ENCODE measurements at regions not wholly inside any gene's neighbourhood (a gene's known extent, or its start where the extent isn't known, plus 50 kb on each side); places are given as distances from the start of the nearest gene placed in this dataset.

- H3K4me1 ChIP-seq (ENCODE audit: insufficient read depth, low read length), result peaks cover 17% of the 10 kb centered on the region; the same call in 1 of the 2 replicates
- H3K36me3 ChIP-seq (ENCODE audit: insufficient read depth, low read depth, low read length), result no peaks in the 10 kb centered on the region
- no peak overlapping the region for H3K4me3 ChIP-seq (ENCODE audit: low read length)
- no peak overlapping the region for H3K9ac ChIP-seq (ENCODE audit: low read depth, low read length)
- no peaks in the 10 kb centered on the region; the same call in 1 of the 2 replicates for H3K9me3 ChIP-seq (ENCODE audit: insufficient read depth, low read depth, low read length)
- H3K27me3 ChIP-seq (ENCODE audit: insufficient read depth, low read length), result peaks cover 12% of the 10 kb centered on the region
- H3K27ac ChIP-seq (ENCODE audit: low read length), result no peak overlapping the region
These were observed 99.5 kb downstream of the ANKRD60 start for GRCh38 chr20:58128635-58129625.

- H3K27me3 ChIP-seq (ENCODE audit: insufficient read depth, low read length), result peaks cover 12% of the 10 kb centered on the region
- H3K27ac ChIP-seq (ENCODE audit: low read length), result no peak overlapping the region
- H3K4me1 ChIP-seq (ENCODE audit: insufficient read depth, low read length), result peaks cover 17% of the 10 kb centered on the region; the same call in 1 of the 2 replicates
- H3K36me3 ChIP-seq (ENCODE audit: insufficient read depth, low read depth, low read length), result no peaks in the 10 kb centered on the region
- no peak overlapping the region for H3K9ac ChIP-seq (ENCODE audit: low read depth, low read length)
- H3K9me3 ChIP-seq (ENCODE audit: insufficient read depth, low read depth, low read length), result no peaks in the 10 kb centered on the region; the same call in 1 of the 2 replicates
- no peak overlapping the region for H3K4me3 ChIP-seq (ENCODE audit: low read length)
These were observed 100.7 kb downstream of the ANKRD60 start for GRCh38 chr20:58127701-58128111.

GRCh38 chr20:58125726-58126125 is 102.7 kb downstream of the ANKRD60 start:
- Histone ChIP-seq H3K4me3 (ENCODE audit: low read length) (no peak overlapping the region), H3K36me3 (ENCODE audit: insufficient read depth, low read depth, low read length) (no peaks in the 10 kb centered on the region), H3K9me3 (ENCODE audit: insufficient read depth, low read depth, low read length) (no peaks in the 10 kb centered on the region; the same call in 1 of the 2 replicates), H3K27me3 (ENCODE audit: insufficient read depth, low read length) (peaks cover 9% of the 10 kb centered on the region), H3K9ac (ENCODE audit: low read depth, low read length) (no peak overlapping the region), H3K27ac (ENCODE audit: low read length) (no peak overlapping the region), H3K4me1 (ENCODE audit: insufficient read depth, low read length) (peaks cover 1% of the 10 kb centered on the region; the same call in 1 of the 2 replicates)

GRCh38 chr20:58117944-58118343 is 110.5 kb downstream of the ANKRD60 start:
- no peaks in the 10 kb centered on the region for H3K27me3 ChIP-seq (ENCODE audit: insufficient read depth, low read length)
- no peak overlapping the region for H3K9ac ChIP-seq (ENCODE audit: low read depth, low read length)
- H3K27ac ChIP-seq (ENCODE audit: low read length), result no peak overlapping the region
- H3K36me3 ChIP-seq (ENCODE audit: insufficient read depth, low read depth, low read length), result no peaks in the 10 kb centered on the region
- no peaks in the 10 kb centered on the region for H3K9me3 ChIP-seq (ENCODE audit: insufficient read depth, low read depth, low read length)
- H3K4me3 ChIP-seq (ENCODE audit: low read length), result no peak overlapping the region
- no peaks in the 10 kb centered on the region for H3K4me1 ChIP-seq (ENCODE audit: insufficient read depth, low read length)

- no peaks in the 10 kb centered on the region for H3K9me3 ChIP-seq (ENCODE audit: insufficient read depth, low read depth, low read length)
- no peaks in the 10 kb centered on the region for H3K27me3 ChIP-seq (ENCODE audit: insufficient read depth, low read length)
These were observed 111.9 kb downstream of the ANKRD60 start for GRCh38 chr20:58116505-58116904.

GRCh38 chr20:58113716-58114115 is 114.7 kb downstream of the ANKRD60 start:
- no peak overlapping the region for H3K4me3 ChIP-seq (ENCODE audit: low read length)
- no peak overlapping the region for H3K9ac ChIP-seq (ENCODE audit: low read depth, low read length)
- H3K27me3 ChIP-seq (ENCODE audit: insufficient read depth, low read length), result no peaks in the 10 kb centered on the region
- H3K9me3 ChIP-seq (ENCODE audit: insufficient read depth, low read depth, low read length), result no peaks in the 10 kb centered on the region
- H3K27ac ChIP-seq (ENCODE audit: low read length), result no peak overlapping the region
- no peaks in the 10 kb centered on the region for H3K4me1 ChIP-seq (ENCODE audit: insufficient read depth, low read length)
- no peaks in the 10 kb centered on the region for H3K36me3 ChIP-seq (ENCODE audit: insufficient read depth, low read depth, low read length)

More at GRCh38 chr20:58116505-58116904, 111.9 kb downstream of the ANKRD60 start:
- Histone ChIP-seq H3K27ac (ENCODE audit: low read length) (no peak overlapping the region), H3K4me1 (ENCODE audit: insufficient read depth, low read length) (no peaks in the 10 kb centered on the region), H3K36me3 (ENCODE audit: insufficient read depth, low read depth, low read length) (no peaks in the 10 kb centered on the region), H3K9ac (ENCODE audit: low read depth, low read length) (no peak overlapping the region), H3K4me3 (ENCODE audit: low read length) (no peak overlapping the region)

- no peaks in the 10 kb centered on the region for H3K36me3 ChIP-seq (ENCODE audit: insufficient read depth, low read depth, low read length)
These were observed 116.3 kb downstream of the ANKRD60 start for GRCh38 chr20:58112017-58112781.

GRCh38 chr20:58111310-58112016 is 117.0 kb downstream of the ANKRD60 start:
- Histone ChIP-seq H3K4me3 (ENCODE audit: low read length) (no peak overlapping the region), H3K9me3 (ENCODE audit: insufficient read depth, low read depth, low read length) (no peaks in the 10 kb centered on the region), H3K27me3 (ENCODE audit: insufficient read depth, low read length) (no peaks in the 10 kb centered on the region), H3K36me3 (ENCODE audit: insufficient read depth, low read depth, low read length) (no peaks in the 10 kb centered on the region), H3K9ac (ENCODE audit: low read depth, low read length) (no peak overlapping the region), H3K4me1 (ENCODE audit: insufficient read depth, low read length) (no peaks in the 10 kb centered on the region), H3K27ac (ENCODE audit: low read length) (no peak overlapping the region)

More at GRCh38 chr20:58112017-58112781, 116.3 kb downstream of the ANKRD60 start:
- Histone ChIP-seq H3K4me1 (ENCODE audit: insufficient read depth, low read length) (no peaks in the 10 kb centered on the region), H3K4me3 (ENCODE audit: low read length) (no peak overlapping the region), H3K9me3 (ENCODE audit: insufficient read depth, low read depth, low read length) (no peaks in the 10 kb centered on the region), H3K27ac (ENCODE audit: low read length) (no peak overlapping the region), H3K27me3 (ENCODE audit: insufficient read depth, low read length) (no peaks in the 10 kb centered on the region), H3K9ac (ENCODE audit: low read depth, low read length) (no peak overlapping the region)

GRCh38 chr20:58109918-58110635 is 118.4 kb downstream of the ANKRD60 start:
- Histone ChIP-seq H3K27ac (ENCODE audit: low read length) (no peak overlapping the region), H3K27me3 (ENCODE audit: insufficient read depth, low read length) (no peaks in the 10 kb centered on the region), H3K9ac (ENCODE audit: low read depth, low read length) (no peak overlapping the region), H3K4me1 (ENCODE audit: insufficient read depth, low read length) (no peaks in the 10 kb centered on the region), H3K4me3 (ENCODE audit: low read length) (no peak overlapping the region), H3K36me3 (ENCODE audit: insufficient read depth, low read depth, low read length) (no peaks in the 10 kb centered on the region), H3K9me3 (ENCODE audit: insufficient read depth, low read depth, low read length) (no peaks in the 10 kb centered on the region)

- H3K9me3 ChIP-seq (ENCODE audit: insufficient read depth, low read depth, low read length), result no peaks in the 10 kb centered on the region
- no peaks in the 10 kb centered on the region for H3K27me3 ChIP-seq (ENCODE audit: insufficient read depth, low read length)
- H3K9ac ChIP-seq (ENCODE audit: low read depth, low read length), result no peak overlapping the region
- no peaks in the 10 kb centered on the region for H3K4me1 ChIP-seq (ENCODE audit: insufficient read depth, low read length)
- no peak overlapping the region for H3K4me3 ChIP-seq (ENCODE audit: low read length)
- H3K36me3 ChIP-seq (ENCODE audit: insufficient read depth, low read depth, low read length), result no peaks in the 10 kb centered on the region
- no peak overlapping the region for H3K27ac ChIP-seq (ENCODE audit: low read length)
These were observed 119.2 kb downstream of the ANKRD60 start for GRCh38 chr20:58109126-58109880.

Measured in iPS-20b (cell line).